IMR-90 (cell line): ENCODE measurements at regions not wholly inside any gene's neighbourhood (a gene's known extent, or its start where the extent isn't known, plus 50 kb on each side); places are given as distances from the start of the nearest gene placed in this dataset.

Experiments
- BHLHE40 ChIP-seq: fragments of 150-350 bp; IDR thresholded peaks from 2 replicates; pipeline ENCODE4 v1.6.1; 2016; ENCODE audit warnings: mild to moderate bottlenecking, low read depth, low read length
- CEBPB ChIP-seq: IDR thresholded peaks from 2 replicates; pipeline ENCODE4 v1.6.1; 2012; ENCODE audit warnings: low read depth, low read length, improper control_type of control experiment
- CTCF ChIP-seq: conservative IDR thresholded peaks from 2 replicates; pipeline ENCODE4 v1.5.1; 2012; ENCODE audit warnings: mild to moderate bottlenecking, low read depth, low read length, improper control_type of control experiment
- FOS ChIP-seq: fragments of 150-350 bp; IDR thresholded peaks from 2 replicates; pipeline ENCODE4 v1.6.1; 2016; ENCODE audit warnings: low read depth, low read length

- no peak for TF ChIP-seq BHLHE40
- no peak for TF ChIP-seq FOS
- TF ChIP-seq CEBPB = no peak
- no peak for TF ChIP-seq CTCF
Observed at GRCh38 chr3:124048967-124049798, 57.3 kb upstream of the ROPN1 start.
